Fibroblast of lung (primary cell): ENCODE measurements at regions not wholly inside any gene's neighbourhood (a gene's known extent, or its start where the extent isn't known, plus 50 kb on each side); places are given as distances from the start of the nearest gene placed in this dataset.

Source experiments
- DNase-seq, 2 donors: peaks; one replicate each; pipeline versions ENCODE4 v3.0.0 to v3.0.0-alpha.2; 2010; ENCODE audit warnings: low read depth in 2 of 2
- H2AFZ ChIP-seq: 2 replicates; pipeline ENCODE4 v1.5.1; 2012; ENCODE audit warnings: low read length, control low read depth, inconsistent platforms
- H3K27ac ChIP-seq: 2 replicates; pipeline ENCODE4 v1.5.1; 2011; ENCODE audit warnings: low read length, control low read depth; ENCODE audit not compliant: insufficient read depth
- H3K27me3 ChIP-seq: 2 replicates; pipeline ENCODE4 v1.5.1; 2011; ENCODE audit warnings: mild to moderate bottlenecking, low read length; ENCODE audit not compliant: control insufficient read depth, insufficient read depth
- H3K36me3 ChIP-seq: 2 replicates; pipeline ENCODE4 v1.5.1; 2011; ENCODE audit warnings: low read length; ENCODE audit not compliant: control insufficient read depth, insufficient read depth
- H3K4me1 ChIP-seq: 2 replicates; pipeline ENCODE4 v1.5.1; 2011; ENCODE audit warnings: low read length; ENCODE audit not compliant: control insufficient read depth, insufficient read depth; ENCODE audit errors: extremely low read depth
- H3K4me2 ChIP-seq: 2 replicates; pipeline ENCODE4 v1.5.1; 2011; ENCODE audit warnings: low read length, control low read depth; ENCODE audit not compliant: insufficient read depth; ENCODE audit errors: extremely low read depth
- H3K4me3 ChIP-seq, 4 experiments: fragments of 200-600 bp in 1 of 4; sonication (generic) in 1 of 4; replicated peaks in 1 of 4; 2 replicates each; pipeline ENCODE4 v1.5.1; 2011 to 2016; ENCODE audit warnings: low read length in 4 of 4, low read depth in 3 of 4, mild to moderate bottlenecking in 3 of 4, control low read depth in 2 of 4, inconsistent platforms in 1 of 4, mixed read lengths in 1 of 4; ENCODE audit not compliant: insufficient read depth in 1 of 4; ENCODE audit errors: control extremely low read depth in 1 of 4
- H3K79me2 ChIP-seq: 2 replicates; pipeline ENCODE4 v1.5.1; 2012; ENCODE audit warnings: mild to moderate bottlenecking, low read length, inconsistent platforms; ENCODE audit not compliant: control insufficient read depth, insufficient read depth
- H3K9ac ChIP-seq: 2 replicates; pipeline ENCODE4 v1.5.1; 2011; ENCODE audit warnings: mild to moderate bottlenecking, low read length, control low read depth; ENCODE audit not compliant: insufficient read depth
- H3K9me3 ChIP-seq: 2 replicates; pipeline ENCODE4 v1.5.1; 2012; ENCODE audit warnings: low read depth, low read length; ENCODE audit not compliant: control insufficient read depth, insufficient read depth
- H4K20me1 ChIP-seq: 2 replicates; pipeline ENCODE4 v1.5.1; 2011; ENCODE audit warnings: low read length; ENCODE audit not compliant: control insufficient read depth, insufficient read depth; ENCODE audit errors: extremely low read depth
- EZH2 ChIP-seq: IDR thresholded peaks from 2 replicates; pipeline ENCODE4 v1.5.1; 2012; ENCODE audit warnings: low read length, control low read depth, mild to moderate bottlenecking; ENCODE audit errors: missing control alignments
- TF ChIP-seq, protein P1 (sequence below), 2 donors: IDR thresholded peaks in 1 of 2; conservative IDR thresholded peaks in 1 of 2; 1 replicate in 1 of 2; 2 replicates in 1 of 2; pipeline ENCODE4 v1.5.1; 2011 to 2012; ENCODE audit warnings: low read length in 2 of 2, control low read depth in 1 of 2, inconsistent platforms in 1 of 2, low read depth in 1 of 2, mild to moderate bottlenecking in 1 of 2

DNA sequence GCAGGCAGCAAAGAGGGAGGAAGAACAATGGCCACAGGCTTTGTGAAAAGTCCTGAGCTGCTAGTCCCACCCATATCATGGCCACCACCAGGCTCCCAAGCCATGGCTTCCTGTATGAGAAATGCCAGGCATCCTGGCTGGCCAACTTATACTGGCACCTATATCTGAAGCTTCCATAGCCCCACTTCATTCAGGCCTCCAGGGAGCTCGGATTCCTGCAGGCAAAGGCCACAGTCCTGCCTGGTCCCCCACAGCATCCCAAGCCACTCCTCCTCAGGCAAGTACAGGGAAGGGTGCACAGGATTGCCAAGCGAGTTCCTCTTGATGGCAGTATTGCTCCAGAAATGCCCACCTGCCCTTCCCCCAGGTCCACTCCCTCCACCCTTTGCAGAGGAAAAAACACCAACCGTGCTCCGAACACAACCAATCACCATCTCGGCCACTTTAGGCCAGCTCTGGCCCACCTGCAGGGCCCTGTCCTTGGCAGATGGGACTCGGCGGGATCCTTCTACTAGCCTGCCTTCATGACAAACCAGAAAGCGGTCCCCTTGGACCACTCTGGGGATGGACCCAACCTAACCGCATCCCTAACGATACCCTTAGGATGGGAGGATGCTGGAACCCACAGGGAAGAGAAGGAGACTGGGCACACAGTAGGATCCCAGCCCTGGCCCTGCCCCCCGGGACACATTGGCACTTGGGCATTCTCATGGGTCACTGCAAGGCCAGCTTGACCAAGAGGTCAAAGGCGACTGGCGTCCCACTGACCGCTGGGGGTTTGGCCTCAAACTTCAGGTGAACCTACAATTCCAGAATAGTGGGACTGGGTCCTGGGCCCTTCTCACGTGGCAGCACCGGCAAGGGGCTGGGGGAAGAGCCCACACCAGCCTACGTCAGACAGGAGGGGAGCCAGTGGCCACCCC lies 220.4 kb upstream of the AGTR2 start:
- Histone ChIP-seq H4K20me1 (no peaks in the 10 kb centered on the region), H3K36me3 (no peaks in the 10 kb centered on the region), H3K4me2 (no peak overlapping the region), H3K27me3 (no peaks in the 10 kb centered on the region), H3K4me3 (no peak overlapping the region), H2AFZ (no peak overlapping the region), H3K27ac (no peak overlapping the region), H3K9ac (no peak overlapping the region), H3K79me2 (no peaks in the 10 kb centered on the region), H3K9me3 (no peaks in the 10 kb centered on the region), H3K4me1 (no peaks in the 10 kb centered on the region)
- TF ChIP-seq, protein P1, sequence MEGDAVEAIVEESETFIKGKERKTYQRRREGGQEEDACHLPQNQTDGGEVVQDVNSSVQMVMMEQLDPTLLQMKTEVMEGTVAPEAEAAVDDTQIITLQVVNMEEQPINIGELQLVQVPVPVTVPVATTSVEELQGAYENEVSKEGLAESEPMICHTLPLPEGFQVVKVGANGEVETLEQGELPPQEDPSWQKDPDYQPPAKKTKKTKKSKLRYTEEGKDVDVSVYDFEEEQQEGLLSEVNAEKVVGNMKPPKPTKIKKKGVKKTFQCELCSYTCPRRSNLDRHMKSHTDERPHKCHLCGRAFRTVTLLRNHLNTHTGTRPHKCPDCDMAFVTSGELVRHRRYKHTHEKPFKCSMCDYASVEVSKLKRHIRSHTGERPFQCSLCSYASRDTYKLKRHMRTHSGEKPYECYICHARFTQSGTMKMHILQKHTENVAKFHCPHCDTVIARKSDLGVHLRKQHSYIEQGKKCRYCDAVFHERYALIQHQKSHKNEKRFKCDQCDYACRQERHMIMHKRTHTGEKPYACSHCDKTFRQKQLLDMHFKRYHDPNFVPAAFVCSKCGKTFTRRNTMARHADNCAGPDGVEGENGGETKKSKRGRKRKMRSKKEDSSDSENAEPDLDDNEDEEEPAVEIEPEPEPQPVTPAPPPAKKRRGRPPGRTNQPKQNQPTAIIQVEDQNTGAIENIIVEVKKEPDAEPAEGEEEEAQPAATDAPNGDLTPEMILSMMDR (conservative IDR thresholded peaks at IDR 0.05 in 1 of 2, IDR thresholded peaks at IDR 0.05 in 1 of 2; ENCODE audit: low read depth in 1 of 2, low read length in 2 of 2), result no peak
- TF ChIP-seq EZH2, result no peak
- no peak for DNase-seq

DNA sequence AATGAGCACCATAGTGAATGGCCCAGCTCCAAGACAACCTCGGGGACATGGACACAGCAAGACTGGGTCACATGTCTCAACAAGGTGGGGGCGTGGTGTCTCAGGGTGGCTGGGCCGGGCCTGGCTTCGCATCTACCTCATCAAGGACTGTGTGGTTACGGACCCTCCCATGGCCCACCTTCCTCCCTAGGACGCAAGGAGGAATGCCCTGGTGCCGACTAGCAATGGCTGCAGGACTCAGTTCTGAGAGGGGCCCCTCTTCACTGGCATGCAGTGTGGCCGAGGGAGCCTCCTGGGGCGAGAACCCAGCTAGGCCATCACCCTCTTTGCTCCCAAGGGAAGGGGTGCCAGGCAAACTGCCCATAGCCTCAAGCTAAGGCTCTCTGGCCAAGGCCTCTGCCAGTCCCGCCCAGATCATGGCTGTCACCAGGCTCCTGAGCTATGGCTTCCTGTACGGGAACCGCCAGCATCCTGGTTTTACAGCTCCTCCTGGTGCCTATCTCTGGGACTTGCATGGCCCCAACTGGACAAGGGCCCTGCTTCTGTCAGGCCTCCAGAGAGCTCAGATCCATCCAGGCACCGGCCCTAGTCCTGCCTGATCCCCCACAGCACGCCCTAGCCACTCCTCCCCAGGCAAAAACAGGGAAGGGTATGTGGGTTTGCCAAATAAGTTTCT lies 218.0 kb upstream of the AGTR2 start:
- TF ChIP-seq, protein P1 (conservative IDR thresholded peaks at IDR 0.05 in 1 of 2, IDR thresholded peaks at IDR 0.05 in 1 of 2; ENCODE audit: low read depth in 1 of 2, low read length in 2 of 2), result no peak
- no peak for TF ChIP-seq EZH2
- H2AFZ ChIP-seq, result no peak overlapping the region
- no peak overlapping the region for H3K27ac ChIP-seq
- no peaks in the 10 kb centered on the region for H3K36me3 ChIP-seq
- H3K79me2 ChIP-seq, result no peaks in the 10 kb centered on the region
- no peaks in the 10 kb centered on the region for H3K9me3 ChIP-seq
- H3K27me3 ChIP-seq, result no peaks in the 10 kb centered on the region
- H3K4me3 ChIP-seq, result no peak overlapping the region
- no peak overlapping the region for H3K4me2 ChIP-seq
- no peak overlapping the region for H3K9ac ChIP-seq
- H4K20me1 ChIP-seq, result no peaks in the 10 kb centered on the region
- no peaks in the 10 kb centered on the region for H3K4me1 ChIP-seq
- no peak for DNase-seq

DNA sequence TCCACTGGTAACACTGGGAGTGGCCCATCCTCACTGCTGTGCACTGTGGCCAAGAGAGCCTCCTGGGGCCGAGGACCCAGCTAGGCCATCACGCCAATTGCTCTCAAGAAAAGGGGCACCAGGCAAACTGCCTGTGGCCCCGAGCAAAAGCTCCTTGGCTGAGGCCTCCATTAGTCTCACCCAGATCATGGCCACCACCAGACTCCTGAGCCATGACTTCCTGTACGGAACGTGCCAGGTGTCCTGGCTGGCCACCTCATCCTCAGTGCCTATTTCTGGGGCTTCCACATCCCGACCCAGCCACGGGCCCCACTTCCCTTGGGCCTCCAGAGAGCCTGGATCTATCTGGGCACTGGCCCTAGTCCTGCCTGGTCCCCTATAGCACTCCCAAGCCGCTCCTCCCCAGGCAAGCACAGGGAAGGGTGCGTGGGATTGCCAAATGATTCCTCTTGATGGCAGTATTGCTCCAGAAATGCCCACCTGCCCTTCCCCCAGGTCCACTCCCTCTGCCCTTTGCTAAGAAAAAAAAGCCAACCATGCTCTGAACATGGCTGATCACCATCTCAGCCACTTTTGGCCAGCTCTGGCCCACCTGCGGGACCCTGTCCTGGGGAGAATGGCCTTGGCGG lies 212.6 kb upstream of the AGTR2 start:
- no peaks in the 10 kb centered on the region for H3K4me1 ChIP-seq
- no peak overlapping the region for H3K4me3 ChIP-seq
- H3K9me3 ChIP-seq, result no peaks in the 10 kb centered on the region
- H3K79me2 ChIP-seq, result no peaks in the 10 kb centered on the region
- no peaks in the 10 kb centered on the region for H3K27me3 ChIP-seq
- no peak overlapping the region for H3K27ac ChIP-seq
- no peak for DNase-seq
- H3K4me2 ChIP-seq, result no peak overlapping the region
- TF ChIP-seq, protein P1 (conservative IDR thresholded peaks at IDR 0.05 in 1 of 2, IDR thresholded peaks at IDR 0.05 in 1 of 2; ENCODE audit: low read depth in 1 of 2, low read length in 2 of 2), result no peak
- H2AFZ ChIP-seq, result no peak overlapping the region
- H3K9ac ChIP-seq, result no peak overlapping the region
- H4K20me1 ChIP-seq, result no peaks in the 10 kb centered on the region
- H3K36me3 ChIP-seq, result no peaks in the 10 kb centered on the region
